Heart left ventricle (tissue), 16 donors: ENCODE measurements at regions not wholly inside any gene's neighbourhood (a gene's known extent, or its start where the extent isn't known, plus 50 kb on each side); places are given as distances from the start of the nearest gene placed in this dataset.

Experiments
- ATAC-seq, 4 donors: fragments of 200-7000 bp; cut with Tn5 transposase; one replicate each; pipeline ENCODE4 v1.9.1; 2020 to 2022; ENCODE audit warnings: moderate library complexity in 4 of 4, mild to moderate bottlenecking in 3 of 4, moderate number of reproducible peaks in 1 of 4
- DNase-seq, 5 donors: peaks; one replicate each; pipeline ENCODE4 v3.0.0-alpha.2; 2020
- H3K27ac ChIP-seq, 12 donors: fragments of 200-600 bp; sonication (generic) in 4 of 12; one replicate each; pipeline versions ENCODE4 v1.5.0 to v1.8.0; 2016 to 2022; ENCODE audit warnings: mild to moderate bottlenecking in 2 of 12
- H3K27me3 ChIP-seq, 9 donors: fragments of 200-600 bp; sonication (generic) in 2 of 9; one replicate each; pipeline versions ENCODE4 v1.5.1 to v1.8.0; 2016 to 2022; ENCODE audit warnings: mild to moderate bottlenecking in 3 of 9
- H3K36me3 ChIP-seq, 9 donors: fragments of 200-600 bp; sonication (generic) in 2 of 9; one replicate each; pipeline versions ENCODE4 v1.5.0 to v1.8.0; 2018 to 2022; ENCODE audit warnings: mild to moderate bottlenecking in 2 of 9
- H3K4me1 ChIP-seq, 12 donors: fragments of 200-600 bp; sonication (generic) in 4 of 12; one replicate each; pipeline versions ENCODE4 v1.5.0 to v1.8.0; 2016 to 2022; ENCODE audit warnings: mild to moderate bottlenecking in 3 of 12
- H3K4me3 ChIP-seq, 12 donors: fragments of 200-600 bp; sonication (generic) in 4 of 12; one replicate each; pipeline versions ENCODE4 v1.5.0 to v1.8.0; 2017 to 2022; ENCODE audit warnings: mild to moderate bottlenecking in 9 of 12, moderate library complexity in 4 of 12
- H3K9me3 ChIP-seq, 12 donors: fragments of 200-600 bp; sonication (generic) in 4 of 12; one replicate each; pipeline versions ENCODE4 v1.5.0 to v1.8.0; 2016 to 2022; ENCODE audit warnings: mild to moderate bottlenecking in 1 of 12
- POLR2A ChIP-seq, 2 donors: fragments of 450-650 bp; IDR thresholded peaks; one replicate each; pipeline ENCODE4 v1.6.1; 2017; ENCODE audit warnings: antibody characterized with exemption in 2 of 2, mild to moderate bottlenecking in 2 of 2, moderate library complexity in 2 of 2
- WGBS, 4 donors: extraction: QIAGEN DNeasy Blood & Tissue Kit in 2 of 4; methylation state at CpG; one replicate each; pipeline versions ENCODE4 v1.1.5 to v1.1.7; 2013 to 2018; 5-methylcytosine and 5-hydroxymethylcytosine counted together
- intact Hi-C, 10 donors: fragments of 100-400 bp; cut with DNase I; formaldehyde crosslinking; loops; one replicate each; pipeline versions ENCODE4 v1.11.1 to v1.14.2; 2022
- TF ChIP-seq, protein P1 (sequence below), 12 donors: fragments of 200-600 bp; sonication (generic) in 4 of 12; IDR thresholded peaks; one replicate each; pipeline versions ENCODE4 v1.5.0 to v1.8.0; 2018 to 2022; ENCODE audit warnings: antibody characterized with exemption in 12 of 12, mild to moderate bottlenecking in 5 of 12
- donor health status: ischemic (EF 13 %, LVEDD 7.1; RV severe dilation, severe dysfunction).
- donor health status: healthy with polysubstance abuse.
- donor health status: DM: no; HTN: yes; CAD: no.
- donor health status: DM: no; HTN: no; CAD: no.
- donor health status: ischemic (EF 25% LVEDD 6.9; RV normal size, moderate dysfunction).
- donor health status: ischemic (EF 25% LVEDD 5.7; RV mildly dilated, moderate dysfunction).
- donor health status: healthy.
- donor health status: DM: yes; HTN: yes; CAD: no.
- donor health status: ischemic (EF 35%, LVEDD 5.7; RV mildly dilated, moderate dysfunction).
- donor health status: nonischemic (EF 11% LVEDD 7.7; RV severe dilation, severe dysfunction).
- donor health status: DM: yes; HTN: yes; CAD: no.
- donor health status: PGD.
- donor health status: ischemic (EF 29% LVEDD 5.4; RV normal size, mild dysfunction).
- donor health status: nonischemic (EF 23%, LVEDD 6.1; RV moderate dilation, normal function).

GRCh38 chr6:87914637-87915395 is 132.8 kb upstream of the SPACA1 start:
- no peak for DNase-seq
- intact Hi-C loops, result no loop called here
- H3K27ac ChIP-seq, result no peak overlapping the region
- ATAC-seq, result no peak
- 90 to 95% (median 94%) methylated on average over 4 of the region's 4 CpGs for WGBS, 4 donors
- peaks cover 0 to 7% (median 0%) of the 10 kb centered on the region in 9 donors for H3K27me3 ChIP-seq
- TF ChIP-seq, protein P1, sequence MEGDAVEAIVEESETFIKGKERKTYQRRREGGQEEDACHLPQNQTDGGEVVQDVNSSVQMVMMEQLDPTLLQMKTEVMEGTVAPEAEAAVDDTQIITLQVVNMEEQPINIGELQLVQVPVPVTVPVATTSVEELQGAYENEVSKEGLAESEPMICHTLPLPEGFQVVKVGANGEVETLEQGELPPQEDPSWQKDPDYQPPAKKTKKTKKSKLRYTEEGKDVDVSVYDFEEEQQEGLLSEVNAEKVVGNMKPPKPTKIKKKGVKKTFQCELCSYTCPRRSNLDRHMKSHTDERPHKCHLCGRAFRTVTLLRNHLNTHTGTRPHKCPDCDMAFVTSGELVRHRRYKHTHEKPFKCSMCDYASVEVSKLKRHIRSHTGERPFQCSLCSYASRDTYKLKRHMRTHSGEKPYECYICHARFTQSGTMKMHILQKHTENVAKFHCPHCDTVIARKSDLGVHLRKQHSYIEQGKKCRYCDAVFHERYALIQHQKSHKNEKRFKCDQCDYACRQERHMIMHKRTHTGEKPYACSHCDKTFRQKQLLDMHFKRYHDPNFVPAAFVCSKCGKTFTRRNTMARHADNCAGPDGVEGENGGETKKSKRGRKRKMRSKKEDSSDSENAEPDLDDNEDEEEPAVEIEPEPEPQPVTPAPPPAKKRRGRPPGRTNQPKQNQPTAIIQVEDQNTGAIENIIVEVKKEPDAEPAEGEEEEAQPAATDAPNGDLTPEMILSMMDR (IDR thresholded peaks at IDR 0.05), result no peak
- no peak for TF ChIP-seq POLR2A (IDR thresholded peaks at IDR 0.05)
- H3K4me3 ChIP-seq, result no peak overlapping the region
- H3K9me3 ChIP-seq, result peaks cover 0 to 9% (median 0%) of the 10 kb centered on the region in 12 donors
- H3K36me3 ChIP-seq, result no peaks in the 10 kb centered on the region
- H3K4me1 ChIP-seq, result no peaks in the 10 kb centered on the region

DNA sequence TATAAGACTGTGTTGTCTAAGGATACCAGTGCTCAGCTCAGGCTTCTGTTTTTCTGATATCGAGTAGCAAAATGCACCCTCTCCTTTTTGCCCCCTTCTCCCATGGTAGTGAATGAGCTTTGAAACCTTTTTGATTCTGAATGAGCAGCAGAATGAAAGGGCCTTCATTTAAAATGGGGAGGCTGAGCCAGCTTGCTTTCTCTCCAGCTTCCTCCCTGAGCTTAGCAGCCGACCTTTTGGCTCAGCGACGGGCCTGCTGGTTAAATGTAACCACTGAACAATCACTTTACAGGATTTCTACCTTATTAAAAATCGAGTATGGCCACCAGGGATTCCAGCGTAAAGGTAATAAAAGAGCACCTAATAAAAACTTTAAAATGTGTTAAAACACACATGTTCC is 133.7 kb upstream of the SPACA1 start:
- Histone ChIP-seq H3K9me3 (peaks cover 0 to 9% (median 0%) of the 10 kb centered on the region in 12 donors), H3K36me3 (no peaks in the 10 kb centered on the region), H3K4me1 (no peaks in the 10 kb centered on the region), H3K27me3 (peaks cover 0 to 7% (median 0%) of the 10 kb centered on the region in 9 donors), H3K27ac (no peak overlapping the region), H3K4me3 (no peak overlapping the region)
- ATAC-seq (no peak), DNase-seq (no peak)
- TF ChIP-seq, protein P1 (IDR thresholded peaks at IDR 0.05), result no peak
- no peak for TF ChIP-seq POLR2A (IDR thresholded peaks at IDR 0.05)
- WGBS, 4 donors, result 62 to 70% (median 68%) methylated on average over 6 of the region's 6 CpGs
- intact Hi-C loops, result no loop called here

GRCh38 chr6:87912102-87912501 is 135.5 kb upstream of the SPACA1 start:
- Histone ChIP-seq H3K9me3 (peaks cover 0 to 9% (median 0%) of the 10 kb centered on the region in 12 donors), H3K36me3 (no peaks in the 10 kb centered on the region), H3K27ac (no peak overlapping the region), H3K27me3 (peaks cover 0 to 7% (median 0%) of the 10 kb centered on the region in 9 donors), H3K4me1 (no peaks in the 10 kb centered on the region), H3K4me3 (no peak overlapping the region)
- TF ChIP-seq, protein P1 (IDR thresholded peaks at IDR 0.05), result no peak
- 94 to 98% (median 95%) methylated on average over 1 of the region's 1 CpG for WGBS, 4 donors
- intact Hi-C loops, result no loop called here
- DNase-seq (no peak), ATAC-seq (no peak)

DNA sequence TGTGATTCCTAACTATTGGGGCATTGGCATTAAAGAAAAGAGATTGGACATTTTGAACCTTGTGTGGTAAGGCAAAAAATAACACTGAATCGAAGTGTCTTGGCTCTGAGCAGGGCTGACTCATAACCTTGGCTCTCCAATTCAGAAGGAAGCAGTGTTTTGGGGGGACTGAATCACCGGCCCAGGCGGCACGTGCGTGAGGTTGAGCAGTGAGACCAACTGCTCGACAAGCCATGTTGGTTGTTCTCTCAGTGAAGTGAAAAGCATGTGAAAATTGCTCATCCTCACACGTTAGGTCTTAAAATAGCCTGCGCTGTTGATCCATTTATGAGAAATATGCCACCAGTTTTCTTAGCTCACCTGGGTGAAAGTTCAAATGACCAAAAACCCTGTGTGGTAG is 137.8 kb upstream of the SPACA1 start:
- no peak overlapping the region for H3K4me3 ChIP-seq
- peaks cover 0 to 13% (median 0%) of the 10 kb centered on the region in 9 donors for H3K27me3 ChIP-seq
- no peak for TF ChIP-seq POLR2A (IDR thresholded peaks at IDR 0.05)
- TF ChIP-seq, protein P1 (IDR thresholded peaks at IDR 0.05), result no peak
- no peaks in the 10 kb centered on the region for H3K4me1 ChIP-seq
- H3K27ac ChIP-seq, result no peak overlapping the region
- no peaks in the 10 kb centered on the region for H3K9me3 ChIP-seq
- intact Hi-C loops, result no loop called here
- no peaks in the 10 kb centered on the region for H3K36me3 ChIP-seq
- DNase-seq (no peak), ATAC-seq (no peak)
- 72 to 83% (median 78%) methylated on average over 8 of the region's 8 CpGs for WGBS, 4 donors
